NCI-H82 (cell line): ENCODE measurements at regions not wholly inside any gene's neighbourhood (a gene's known extent, or its start where the extent isn't known, plus 50 kb on each side); places are given as distances from the start of the nearest gene placed in this dataset.
"Not testable (repeated sequence)": the region's sequence is repeated elsewhere in the genome, so short reads cannot be mapped to it uniquely, and the experiment has no call there.

ENCODE experiments used
- DNase-seq: peaks from one replicate; lab custom pipeline; 2025; lab: John Stamatoyannopoulos, UW

- no peak for DNase-seq
Measured at GRCh38 chr3:159458010-159458409, 530.6 kb upstream of the IL12A start.

GRCh38 chr3:159458982-159459381 lies 529.7 kb upstream of the IL12A start:
- DNase-seq = no peak

- DNase-seq = no peak
Measured at GRCh38 chr3:159472611-159473010, 516.0 kb upstream of the IL12A start.

GRCh38 chr3:159473206-159473605 lies 515.4 kb upstream of the IL12A start:
- no peak for DNase-seq

- DNase-seq = no peak
Measured at GRCh38 chr3:159480046-159480445, 508.6 kb upstream of the IL12A start.

DNA sequence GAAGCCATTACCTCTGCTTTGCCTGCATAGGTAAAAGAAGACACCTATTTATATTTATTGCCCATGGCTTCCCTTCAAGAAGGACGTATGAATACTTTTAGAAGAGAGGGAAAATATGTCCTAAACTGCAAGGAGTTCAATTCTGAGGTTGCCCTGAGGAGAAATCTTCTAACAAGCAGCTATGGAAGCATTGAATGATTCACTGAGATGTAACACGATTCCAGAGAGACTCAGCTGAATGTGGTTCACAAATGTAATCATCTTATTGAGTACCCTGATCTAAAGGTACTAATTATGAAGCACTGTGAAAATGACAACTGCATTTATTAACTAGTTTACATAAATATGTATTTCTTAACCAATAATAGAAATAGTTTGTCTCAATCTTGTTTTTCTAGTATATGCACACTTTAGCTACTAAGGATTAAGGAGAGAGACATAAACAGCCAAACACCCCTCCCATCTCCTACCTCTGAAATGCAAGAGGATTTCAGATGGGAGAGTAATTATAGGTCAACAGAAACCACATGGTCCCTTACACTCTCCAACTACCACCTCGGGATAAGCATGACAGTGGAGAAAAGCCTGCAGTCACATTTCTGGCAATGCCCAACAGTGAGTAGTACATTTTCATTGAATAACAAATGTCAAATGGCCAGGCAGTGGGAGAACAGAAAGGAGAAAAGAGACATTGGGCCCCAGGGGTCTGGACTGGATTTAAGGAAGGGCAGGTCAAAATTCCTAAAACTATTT lies 506.2 kb upstream of the IL12A start:
- peak; percentile 17 for DNase-seq

GRCh38 chr3:159482994-159483367 lies 505.7 kb upstream of the IL12A start:
- no peak for DNase-seq

GRCh38 chr3:159486580-159486979 lies 502.1 kb upstream of the IL12A start:
- DNase-seq = peak; percentile 9

DNA sequence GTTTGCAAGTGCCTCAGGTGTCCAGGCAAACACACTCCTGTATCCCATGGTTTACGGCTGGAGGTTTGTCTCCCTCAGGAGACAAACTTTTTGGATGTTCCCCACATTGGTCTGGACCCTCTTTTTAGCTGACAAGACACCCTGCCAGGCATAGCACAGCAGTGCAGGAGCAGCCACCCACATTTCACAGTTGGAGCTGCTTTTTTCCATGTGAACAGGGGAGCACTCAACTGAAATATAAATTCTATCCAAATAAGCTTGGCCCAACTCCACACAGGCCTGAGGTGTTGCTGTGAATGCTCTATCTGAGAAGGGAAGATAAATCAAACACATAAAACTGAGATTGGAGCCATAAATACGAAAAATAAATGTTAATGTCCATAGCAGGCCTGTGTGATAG lies 501.3 kb upstream of the IL12A start:
- DNase-seq = no peak

GRCh38 chr3:159488602-159489001 lies 500.0 kb upstream of the IL12A start:
- peak; percentile 85 for DNase-seq

GRCh38 chr3:159497361-159497760 lies 491.3 kb upstream of the IL12A start:
- no peak for DNase-seq

GRCh38 chr3:159499031-159499793 lies 489.4 kb upstream of the IL12A start:
- DNase-seq = no peak

DNA sequence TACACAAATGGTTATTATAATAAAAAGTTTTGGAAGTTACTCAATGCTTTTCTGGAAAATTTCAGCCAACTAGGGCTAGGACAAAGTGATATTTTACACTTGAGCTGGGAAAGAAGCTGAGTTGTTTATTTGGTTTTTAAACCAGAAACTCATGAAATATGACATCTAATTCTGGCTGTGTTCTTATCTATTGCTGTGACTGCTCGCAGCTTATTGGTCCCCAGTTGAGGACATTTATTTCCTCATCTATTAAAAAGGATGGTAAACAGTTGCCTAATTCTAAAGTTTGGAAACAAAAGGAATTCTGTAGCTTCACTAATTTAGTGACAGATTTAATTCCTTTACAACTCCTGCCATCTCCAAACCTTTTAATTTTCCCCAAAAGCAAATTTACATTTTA lies 487.6 kb upstream of the IL12A start:
- DNase-seq = no peak

DNA sequence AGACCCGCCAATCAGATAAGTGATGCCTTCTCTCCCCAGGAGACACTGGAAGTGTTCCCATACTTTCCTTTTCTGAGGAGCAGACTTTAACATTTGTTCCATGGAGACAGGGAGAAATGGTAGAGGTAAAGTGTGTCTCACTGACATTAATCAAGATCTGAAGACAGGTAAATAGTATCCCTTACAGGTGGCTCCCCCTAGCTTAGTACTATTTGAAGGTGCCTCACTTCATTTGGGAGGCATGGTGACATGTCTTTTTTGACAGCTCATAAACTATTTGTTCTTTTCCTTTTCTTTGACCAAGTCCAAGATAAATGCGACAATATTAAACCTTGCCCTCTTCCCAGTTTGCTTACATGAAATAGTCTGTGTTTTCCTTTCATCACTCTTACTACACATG lies 485.6 kb upstream of the IL12A start:
- DNase-seq = no peak

DNA sequence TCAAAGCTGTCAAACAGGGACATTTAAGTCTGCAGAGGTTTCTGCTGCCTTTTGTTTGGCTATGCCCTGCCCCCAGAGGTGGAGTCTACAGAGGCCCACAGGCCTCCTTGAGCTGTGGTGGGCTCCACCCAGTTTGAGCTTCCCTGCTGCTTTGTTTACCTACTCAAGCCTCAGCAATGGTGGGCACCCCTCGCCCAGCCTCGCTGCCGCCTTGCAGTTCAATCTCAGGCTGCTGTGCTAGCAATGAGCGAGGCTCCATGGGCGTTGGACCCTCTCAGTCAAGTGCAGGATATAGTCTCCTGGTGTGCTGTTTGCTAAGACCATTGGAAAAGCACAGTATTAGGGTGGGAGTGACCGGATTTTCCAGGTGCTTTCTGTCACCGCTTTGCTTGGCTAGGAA lies 477.6 kb upstream of the IL12A start:
- DNase-seq = not testable (repeated sequence)

GRCh38 chr3:159513444-159513843 lies 475.2 kb upstream of the IL12A start:
- DNase-seq = no peak

DNA sequence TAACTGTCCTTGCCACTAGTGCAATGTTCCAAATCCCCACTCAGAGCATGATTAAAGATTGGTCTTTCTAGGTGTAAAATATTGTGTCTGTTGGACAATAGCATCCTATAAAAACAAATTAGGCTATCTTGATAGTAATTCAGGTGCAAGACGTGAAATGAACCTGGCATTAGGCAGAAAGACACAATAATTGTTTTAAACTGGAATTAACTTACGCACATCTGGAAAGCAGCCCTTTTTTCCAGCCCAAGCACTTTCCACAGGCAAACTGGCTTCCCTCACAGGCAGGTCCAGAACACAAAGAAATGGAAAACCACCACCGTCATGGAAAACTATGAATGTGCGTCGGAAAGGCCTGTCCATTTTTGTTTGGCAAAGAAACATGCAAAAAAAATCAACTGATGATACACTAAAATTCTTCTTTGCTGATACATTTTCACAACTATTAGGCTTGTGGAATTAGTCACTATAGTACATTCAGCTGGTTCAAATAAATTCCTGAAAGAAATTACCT lies 474.7 kb upstream of the IL12A start:
- DNase-seq = no peak

- no peak for DNase-seq
Measured at GRCh38 chr3:159517105-159517504, 471.5 kb upstream of the IL12A start.

GRCh38 chr3:159520638-159521037 lies 468.0 kb upstream of the IL12A start:
- DNase-seq = no peak

DNA sequence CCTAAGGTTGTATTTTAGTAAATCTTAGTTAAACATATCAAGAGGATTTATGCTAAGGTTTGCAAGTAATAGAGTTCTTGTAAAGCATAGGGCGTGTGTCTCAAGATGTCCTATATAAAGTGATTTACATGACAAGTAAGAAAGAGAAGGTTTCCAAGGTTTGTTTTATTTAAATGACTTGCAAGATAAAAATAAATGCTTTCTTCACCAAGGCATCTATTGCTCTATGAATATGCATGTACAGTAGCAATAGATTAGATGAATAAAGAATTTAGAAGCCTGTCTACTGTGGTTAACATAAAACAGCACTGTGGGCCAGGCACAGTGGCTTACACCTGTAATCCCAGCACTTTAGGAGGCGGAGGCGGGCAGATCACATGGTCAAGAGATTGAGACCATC lies 466.4 kb upstream of the IL12A start:
- no peak for DNase-seq

- peak; percentile 45 for DNase-seq
Measured at GRCh38 chr3:159528251-159528895, 460.3 kb upstream of the IL12A start.

- DNase-seq = peak; percentile 43
Measured at GRCh38 chr3:159532577-159532976, 456.1 kb upstream of the IL12A start.

DNA sequence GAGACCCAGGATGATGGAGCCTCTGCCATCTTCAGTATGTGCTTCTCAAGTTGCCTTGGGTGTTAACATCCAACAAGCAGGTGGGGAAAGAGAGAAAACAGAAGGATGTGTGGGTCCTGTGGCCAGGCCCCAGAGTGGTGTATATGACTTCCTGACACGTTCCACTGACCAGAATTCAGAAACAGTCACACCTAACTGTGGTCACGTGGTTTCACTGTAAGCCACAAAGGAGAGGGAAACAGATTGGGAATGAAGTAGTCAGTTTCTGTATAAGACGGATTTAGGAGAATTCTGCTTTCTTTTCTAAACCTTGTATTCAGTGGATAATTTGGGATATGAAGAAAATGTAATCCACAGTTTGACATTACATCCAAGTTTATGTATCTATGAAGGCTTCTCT lies 454.1 kb upstream of the IL12A start:
- no peak for DNase-seq
